Loucy (cell line): ENCODE measurements at regions not wholly inside any gene's neighbourhood (a gene's known extent, or its start where the extent isn't known, plus 50 kb on each side); places are given as distances from the start of the nearest gene placed in this dataset.

Experiments
- H2AFZ ChIP-seq: fragments of 200-600 bp; sonication (generic); 2 replicates; pipeline ENCODE4 v1.6.0; 2016; ENCODE audit warnings: antibody characterized with exemption, mild to moderate bottlenecking, low read length, moderate library complexity
- H3F3A ChIP-seq: fragments of 200-600 bp; 2 replicates; pipeline ENCODE4 v1.6.0; 2016; ENCODE audit warnings: antibody characterized with exemption, low read depth, mild to moderate bottlenecking
- H3K27me3 ChIP-seq: fragments of 200-600 bp; sonication (generic); 2 replicates; pipeline ENCODE4 v1.6.1; 2014; ENCODE audit warnings: low read length, mild to moderate bottlenecking; ENCODE audit not compliant: insufficient read depth, poor library complexity, severe bottlenecking
- H3K36me3 ChIP-seq: fragments of 200-600 bp; sonication (generic); 2 replicates; pipeline ENCODE4 v1.6.1; 2016; ENCODE audit warnings: low read length; ENCODE audit not compliant: insufficient read depth
- H3K4me1 ChIP-seq: fragments of 200-600 bp; sonication (generic); 2 replicates; pipeline ENCODE4 v1.5.1; 2014; ENCODE audit warnings: low read length, mild to moderate bottlenecking; ENCODE audit not compliant: insufficient read depth, poor library complexity, severe bottlenecking
- H3K4me2 ChIP-seq: fragments of 200-600 bp; sonication (generic); 2 replicates; pipeline ENCODE4 v1.6.0; 2014; ENCODE audit warnings: antibody characterized with exemption, low read length, low read depth, mild to moderate bottlenecking; ENCODE audit not compliant: poor library complexity, severe bottlenecking
- H3K4me3 ChIP-seq: fragments of 200-600 bp; sonication (generic); 2 replicates; pipeline ENCODE4 v1.5.1; 2014; ENCODE audit warnings: low read length, mild to moderate bottlenecking, mixed read lengths; ENCODE audit not compliant: poor library complexity, severe bottlenecking
- H3K79me2 ChIP-seq: fragments of 200-600 bp; sonication (generic); 2 replicates; pipeline ENCODE4 v1.6.1; 2014; ENCODE audit warnings: low read length; ENCODE audit not compliant: insufficient read depth
- H3K9ac ChIP-seq: fragments of 200-600 bp; sonication (generic); 2 replicates; pipeline ENCODE4 v1.6.0; 2014; ENCODE audit warnings: mild to moderate bottlenecking, low read depth, low read length, moderate library complexity; ENCODE audit not compliant: poor library complexity, severe bottlenecking
- H3K9me2 ChIP-seq: fragments of 200-600 bp; sonication (generic); replicated peaks from 2 replicates; pipeline ENCODE4 v1.6.1; 2016; ENCODE audit warnings: low read depth, low read length, mixed read lengths
- H3K9me3 ChIP-seq: fragments of 200-600 bp; sonication (generic); 2 replicates; pipeline ENCODE4 v1.6.1; 2014; ENCODE audit warnings: mild to moderate bottlenecking, antibody characterized with exemption, low read length, low read depth; ENCODE audit not compliant: insufficient read depth
- H4K20me1 ChIP-seq: fragments of 200-600 bp; sonication (generic); 2 replicates; pipeline ENCODE4 v1.6.0; 2014; ENCODE audit warnings: antibody characterized with exemption, low read length, mild to moderate bottlenecking; ENCODE audit not compliant: insufficient read depth, poor library complexity, severe bottlenecking
- CTCF ChIP-seq: fragments of 200-600 bp; sonication (generic); conservative IDR thresholded peaks from 2 replicates; pipeline ENCODE4 v1.5.1; 2014; ENCODE audit warnings: mild to moderate bottlenecking, antibody characterized with exemption, low read length
- EZH2phosphoT487 ChIP-seq: fragments of 200-600 bp; IDR thresholded peaks from 2 replicates; pipeline ENCODE4 v1.6.1; 2018; ENCODE audit warnings: antibody characterized with exemption, mild to moderate bottlenecking, moderate library complexity, borderline replicate concordance

GRCh38 chr1:82330330-82330729, 529.6 kb downstream of the ADGRL2 start:
- TF ChIP-seq EZH2phosphoT487 (no peak), CTCF (no peak)
- H3K79me2 ChIP-seq, result no peaks in the 10 kb centered on the region
- peaks cover 3% of the 10 kb centered on the region; the same call in 1 of the 2 replicates for H3K9me3 ChIP-seq
- no peaks in the 10 kb centered on the region for H3K36me3 ChIP-seq
- H3K4me3 ChIP-seq, result no peak overlapping the region
- no peak overlapping the region for H3K4me2 ChIP-seq
- H3K4me1 ChIP-seq, result no peaks in the 10 kb centered on the region
- H4K20me1 ChIP-seq, result no peaks in the 10 kb centered on the region
- no peaks in the 10 kb centered on the region for H3K27me3 ChIP-seq
- no peak overlapping the region for H3K9ac ChIP-seq
- no peaks in the 10 kb centered on the region for H3F3A ChIP-seq
- no peaks in the 10 kb centered on the region for H3K9me2 ChIP-seq
- no peak overlapping the region for H2AFZ ChIP-seq

DNA sequence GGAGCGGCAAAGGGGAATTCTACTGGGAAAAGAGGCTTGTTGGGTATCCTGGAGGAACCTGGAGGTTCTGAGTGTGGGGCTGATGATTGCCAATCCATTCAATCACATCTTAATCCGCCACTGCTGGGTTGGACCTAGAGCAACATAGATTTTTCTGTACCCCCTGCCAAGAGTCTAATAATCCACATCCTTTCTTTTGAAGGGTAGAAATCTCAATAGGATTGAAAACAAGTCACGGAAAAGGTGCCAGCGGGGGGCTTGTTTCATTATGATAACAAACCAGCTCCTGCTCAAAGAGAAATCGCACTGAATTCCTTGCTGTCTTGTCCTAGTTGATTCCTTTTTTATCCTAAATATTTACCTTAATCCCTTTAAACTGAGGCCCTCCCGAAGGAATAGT, 528.5 kb downstream of the ADGRL2 start:
- no peaks in the 10 kb centered on the region for H3K36me3 ChIP-seq
- no peak overlapping the region for H3K9ac ChIP-seq
- no peak overlapping the region for H3K4me2 ChIP-seq
- H3K79me2 ChIP-seq, result no peaks in the 10 kb centered on the region
- H3K9me3 ChIP-seq, result peaks cover 3% of the 10 kb centered on the region; the same call in 1 of the 2 replicates
- no peak overlapping the region for H3K4me3 ChIP-seq
- H3K9me2 ChIP-seq, result no peaks in the 10 kb centered on the region
- no peak for TF ChIP-seq CTCF
- no peak for TF ChIP-seq EZH2phosphoT487
- H4K20me1 ChIP-seq, result no peaks in the 10 kb centered on the region
- no peak overlapping the region for H2AFZ ChIP-seq
- no peaks in the 10 kb centered on the region for H3K4me1 ChIP-seq
- H3F3A ChIP-seq, result no peaks in the 10 kb centered on the region
- no peaks in the 10 kb centered on the region for H3K27me3 ChIP-seq

DNA sequence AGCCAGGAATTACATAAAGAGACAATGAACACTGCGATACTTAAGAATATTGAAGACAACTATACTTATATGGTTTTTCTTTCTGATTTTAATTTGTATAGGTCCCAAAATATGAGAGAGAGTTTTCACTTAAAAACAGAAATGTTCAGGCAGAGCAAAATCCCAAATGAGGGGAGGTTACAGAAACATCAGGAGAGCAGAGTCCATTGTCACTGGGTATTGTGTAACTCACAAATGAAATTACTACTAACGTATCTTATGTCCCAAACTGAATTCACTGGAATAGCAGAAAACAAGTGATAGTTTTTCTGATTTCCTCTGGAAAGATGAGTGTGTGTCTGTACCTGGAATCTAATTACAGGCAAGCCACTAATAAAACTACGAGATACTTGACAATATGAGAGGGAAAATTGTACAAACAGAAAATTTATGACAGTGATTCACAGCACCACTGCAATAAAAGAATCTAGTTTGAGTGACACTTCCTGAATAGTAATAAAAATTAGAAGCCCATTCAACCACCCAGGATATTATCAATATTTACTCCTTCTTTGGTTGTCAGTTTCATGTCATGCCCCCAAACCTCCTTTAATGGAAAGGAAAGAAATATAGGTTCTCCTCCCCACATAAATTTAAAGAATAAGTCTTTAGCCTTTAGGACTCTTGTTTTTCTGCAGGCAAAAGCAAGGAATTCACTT, 522.6 kb downstream of the ADGRL2 start:
- TF ChIP-seq CTCF (no peak), EZH2phosphoT487 (no peak)

More for the DNA sequence above, 522.6 kb downstream of the ADGRL2 start:
- H3K27me3 ChIP-seq, result no peaks in the 10 kb centered on the region
- no peaks in the 10 kb centered on the region for H3K4me1 ChIP-seq
- H3K79me2 ChIP-seq, result no peaks in the 10 kb centered on the region
- no peaks in the 10 kb centered on the region for H4K20me1 ChIP-seq
- H3K9me2 ChIP-seq, result no peaks in the 10 kb centered on the region
- H3K4me2 ChIP-seq, result no peak overlapping the region
- no peaks in the 10 kb centered on the region for H3K9me3 ChIP-seq
- no peak overlapping the region for H3K4me3 ChIP-seq
- no peaks in the 10 kb centered on the region for H3K36me3 ChIP-seq
- no peaks in the 10 kb centered on the region for H3F3A ChIP-seq
- H2AFZ ChIP-seq, result no peak overlapping the region
- no peak overlapping the region for H3K9ac ChIP-seq
